Activated CD8-positive, alpha-beta memory T cell treated with anti-CD3 and anti-CD28 coated beads, Interleukin-2, amount 10 ng/mL, durations not matched to agents 7 days and 5 days (primary cell): ENCODE measurements at regions not wholly inside any gene's neighbourhood (a gene's known extent, or its start where the extent isn't known, plus 50 kb on each side); places are given as distances from the start of the nearest gene placed in this dataset.

Experiments
- ATAC-seq: fragments of 150-1000 bp; cut with Tn5 transposase; one replicate; pipeline ENCODE4 v1.10.0; 2021; ENCODE audit warnings: moderate library complexity
- CTCF ChIA-PET: fragments of 350-600 bp; sonication (Branson Sonifier 250); formaldehyde crosslinking; loops from one replicate; lab custom pipeline; 2021; ENCODE audit warnings: antibody characterized with exemption; lab: Charles Lee
- DNase-seq: peaks from one replicate; pipeline ENCODE4 v3.0.0-alpha.2; 2020
- H3K27ac Mint-ChIP-seq: one replicate; pipeline ENCODE4 v1.8.0; 2021; ENCODE audit warnings: mild to moderate bottlenecking, mixed read lengths
- H3K27me3 Mint-ChIP-seq: one replicate; pipeline ENCODE4 v1.8.0; 2021; ENCODE audit warnings: mixed read lengths
- H3K36me3 Mint-ChIP-seq: one replicate; pipeline ENCODE4 v1.8.0; 2021; ENCODE audit warnings: mild to moderate bottlenecking, mixed read lengths
- H3K4me1 Mint-ChIP-seq: one replicate; pipeline ENCODE4 v1.8.0; 2021; ENCODE audit warnings: mixed read lengths
- H3K4me3 Mint-ChIP-seq: one replicate; pipeline ENCODE4 v1.8.0; 2021; ENCODE audit warnings: mild to moderate bottlenecking, moderate library complexity, mixed read lengths
- H3K9me3 Mint-ChIP-seq: one replicate; pipeline ENCODE4 v1.8.0; 2022; ENCODE audit warnings: low read depth, mixed read lengths

GRCh38 chr14:95034788-95035187, 122.5 kb downstream of the DICER1 start:
- ATAC-seq (no peak), DNase-seq (no peak)
- Mint-ChIP-seq H3K36me3 (no peaks in the 10 kb centered on the region), H3K27ac (no peak overlapping the region), H3K4me1 (no peaks in the 10 kb centered on the region), H3K27me3 (peaks cover 10% of the 10 kb centered on the region), H3K9me3 (no peaks in the 10 kb centered on the region), H3K4me3 (no peak overlapping the region)
- CTCF ChIA-PET = no interaction called here

- no peaks in the 10 kb centered on the region for H3K4me1 Mint-ChIP-seq
- no peak for ATAC-seq
- H3K27me3 Mint-ChIP-seq = peaks cover 17% of the 10 kb centered on the region
- CTCF ChIA-PET = interaction anchor here (0.6 kb wide), 1 partner anchor 38 kb away, joined by 3 read pairs; no protein-coding TSS in a partner anchor
- no peak for DNase-seq
- H3K4me3 Mint-ChIP-seq = no peak overlapping the region
- no peak overlapping the region for H3K27ac Mint-ChIP-seq
- no peaks in the 10 kb centered on the region for H3K36me3 Mint-ChIP-seq
- H3K9me3 Mint-ChIP-seq = peaks cover 2% of the 10 kb centered on the region
These were observed 123.4 kb downstream of the DICER1 start for GRCh38 chr14:95033682-95034632.

GRCh38 chr14:95033031-95033430, 124.3 kb downstream of the DICER1 start:
- DNase-seq = no peak
- Mint-ChIP-seq H3K36me3 (no peaks in the 10 kb centered on the region), H3K27ac (no peak overlapping the region), H3K9me3 (peaks cover 2% of the 10 kb centered on the region), H3K27me3 (peaks cover 20% of the 10 kb centered on the region), H3K4me1 (no peaks in the 10 kb centered on the region), H3K4me3 (no peak overlapping the region)
- CTCF ChIA-PET = no interaction called here
- ATAC-seq = no peak

GRCh38 chr14:95026851-95027463, 130.4 kb downstream of the DICER1 start:
- ATAC-seq (no peak), DNase-seq (no peak)
- Mint-ChIP-seq H3K27me3 (peaks cover 17% of the 10 kb centered on the region), H3K4me3 (no peak overlapping the region), H3K27ac (no peak overlapping the region), H3K9me3 (peaks cover 2% of the 10 kb centered on the region), H3K4me1 (no peaks in the 10 kb centered on the region), H3K36me3 (no peaks in the 10 kb centered on the region)
- CTCF ChIA-PET = no interaction called here

- no peak for DNase-seq
- no peak for ATAC-seq
- H3K27me3 Mint-ChIP-seq = peaks cover 13% of the 10 kb centered on the region
- no peak overlapping the region for H3K27ac Mint-ChIP-seq
- H3K36me3 Mint-ChIP-seq = no peaks in the 10 kb centered on the region
- H3K9me3 Mint-ChIP-seq = peaks cover 2% of the 10 kb centered on the region
- peaks cover under 1% of the 10 kb centered on the region for H3K4me1 Mint-ChIP-seq
- no peak overlapping the region for H3K4me3 Mint-ChIP-seq
- CTCF ChIA-PET = no interaction called here
These were observed 131.4 kb downstream of the DICER1 start for GRCh38 chr14:95025941-95026340.

- ATAC-seq (no peak), DNase-seq (no peak)
- CTCF ChIA-PET = no interaction called here
- Mint-ChIP-seq H3K4me1 (peaks cover 1% of the 10 kb centered on the region), H3K36me3 (no peaks in the 10 kb centered on the region), H3K27ac (no peak overlapping the region), H3K9me3 (peaks cover 2% of the 10 kb centered on the region), H3K27me3 (peaks cover 10% of the 10 kb centered on the region), H3K4me3 (no peak overlapping the region)
These were observed 132.1 kb downstream of the DICER1 start for GRCh38 chr14:95025218-95025617.

- Mint-ChIP-seq H3K27me3 (peaks cover 8% of the 10 kb centered on the region), H3K4me3 (no peak overlapping the region), H3K27ac (no peak overlapping the region), H3K36me3 (no peaks in the 10 kb centered on the region), H3K9me3 (peaks cover under 1% of the 10 kb centered on the region), H3K4me1 (peaks cover 1% of the 10 kb centered on the region)
- CTCF ChIA-PET = no interaction called here
- DNase-seq = no peak
- ATAC-seq = no peak
These were observed 132.9 kb downstream of the DICER1 start for GRCh38 chr14:95024380-95024779.

- DNase-seq = no peak
- H3K27ac Mint-ChIP-seq = no peak overlapping the region
- H3K4me3 Mint-ChIP-seq = no peak overlapping the region
- H3K36me3 Mint-ChIP-seq = no peaks in the 10 kb centered on the region
- H3K9me3 Mint-ChIP-seq = no peaks in the 10 kb centered on the region
- H3K27me3 Mint-ChIP-seq = peaks cover 3% of the 10 kb centered on the region
- ATAC-seq = no peak
- peaks cover 1% of the 10 kb centered on the region for H3K4me1 Mint-ChIP-seq
- CTCF ChIA-PET = no interaction called here
These were observed 133.4 kb downstream of the DICER1 start for GRCh38 chr14:95023886-95024285.

- ATAC-seq (no peak), DNase-seq (no peak)
- Mint-ChIP-seq H3K9me3 (no peaks in the 10 kb centered on the region), H3K27ac (no peak overlapping the region), H3K36me3 (no peaks in the 10 kb centered on the region), H3K4me1 (peaks cover 1% of the 10 kb centered on the region), H3K4me3 (no peak overlapping the region), H3K27me3 (peaks cover 2% of the 10 kb centered on the region)
- CTCF ChIA-PET = no interaction called here
These were observed 134.2 kb downstream of the DICER1 start for GRCh38 chr14:95023115-95023514.

GRCh38 chr14:95021588-95021987, 135.7 kb downstream of the DICER1 start:
- H3K4me1 Mint-ChIP-seq = peaks cover 1% of the 10 kb centered on the region

GRCh38 chr14:95018821-95019220, 138.5 kb downstream of the DICER1 start:
- H3K27me3 Mint-ChIP-seq = peaks cover 2% of the 10 kb centered on the region
- H3K4me1 Mint-ChIP-seq = peaks cover 1% of the 10 kb centered on the region
- CTCF ChIA-PET = no interaction called here
- DNase-seq (no peak), ATAC-seq (no peak)
- H3K4me3 Mint-ChIP-seq = no peak overlapping the region
- no peak overlapping the region for H3K27ac Mint-ChIP-seq
- no peaks in the 10 kb centered on the region for H3K36me3 Mint-ChIP-seq
- H3K9me3 Mint-ChIP-seq = no peaks in the 10 kb centered on the region

More at GRCh38 chr14:95021588-95021987, 135.7 kb downstream of the DICER1 start:
- DNase-seq (no peak), ATAC-seq (no peak)
- H3K4me3 Mint-ChIP-seq = no peak overlapping the region
- H3K27ac Mint-ChIP-seq = no peak overlapping the region
- no peaks in the 10 kb centered on the region for H3K9me3 Mint-ChIP-seq
- H3K36me3 Mint-ChIP-seq = no peaks in the 10 kb centered on the region
- CTCF ChIA-PET = no interaction called here
- H3K27me3 Mint-ChIP-seq = peaks cover 2% of the 10 kb centered on the region

- no peaks in the 10 kb centered on the region for H3K36me3 Mint-ChIP-seq
- CTCF ChIA-PET = no interaction called here
- no peak overlapping the region for H3K27ac Mint-ChIP-seq
- peaks cover 10% of the 10 kb centered on the region for H3K27me3 Mint-ChIP-seq
- no peaks in the 10 kb centered on the region for H3K4me1 Mint-ChIP-seq
- no peak for DNase-seq
- ATAC-seq = no peak
- no peaks in the 10 kb centered on the region for H3K9me3 Mint-ChIP-seq
- no peak overlapping the region for H3K4me3 Mint-ChIP-seq
These were observed 142.3 kb downstream of the DICER1 start for GRCh38 chr14:95015046-95015445.

- ATAC-seq = no peak
- Mint-ChIP-seq H3K9me3 (no peaks in the 10 kb centered on the region), H3K27ac (no peak overlapping the region), H3K36me3 (no peaks in the 10 kb centered on the region), H3K4me1 (no peaks in the 10 kb centered on the region), H3K4me3 (no peak overlapping the region), H3K27me3 (peaks cover 12% of the 10 kb centered on the region)
- CTCF ChIA-PET = no interaction called here
- DNase-seq = no peak
These were observed 143.3 kb downstream of the DICER1 start for GRCh38 chr14:95014036-95014435.
